ENCODE measurements at regions not wholly inside any gene's neighbourhood (a gene's known extent, or its start where the extent isn't known, plus 50 kb on each side); places are given as distances from the start of the nearest gene placed in this dataset.
"Not testable (repeated sequence)": the region's sequence is repeated elsewhere in the genome, so short reads cannot be mapped to it uniquely, and the experiment has no call there.

DNA sequence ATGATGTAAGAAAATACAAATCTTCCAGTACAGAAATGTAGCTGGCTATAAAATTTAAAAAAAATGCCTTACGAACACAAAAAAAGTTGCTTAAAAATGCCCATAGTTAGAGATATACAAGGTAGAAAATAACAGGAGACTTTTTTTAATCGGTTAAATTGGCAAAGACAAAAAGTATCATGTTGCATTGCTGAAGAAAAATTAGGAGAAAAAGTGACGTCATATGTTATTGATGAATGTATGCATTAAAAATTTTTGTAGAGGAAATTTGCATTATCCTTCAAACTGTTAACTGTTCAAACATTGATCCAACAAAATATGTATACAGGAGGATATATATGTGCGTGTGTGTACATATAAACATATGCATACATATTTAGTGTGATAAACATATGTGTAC is 1634.4 kb upstream of the PCDH7 start:
- Histone ChIP-seq H3K4me1 (ENCODE audit: low read length) (no peaks in the 10 kb centered on the region), H3K27me3 (ENCODE audit: low read length) (no peaks in the 10 kb centered on the region), H3K9me3 (ENCODE audit: low read length) (peaks cover 20% of the 10 kb centered on the region), H3K9me2 (replicated peaks; ENCODE audit: insufficient read depth, low read length) (no peaks in the 10 kb centered on the region), H3K27ac (ENCODE audit: low read length) (no peak overlapping the region), H3K4me3 (ENCODE audit: low read length) (no peak overlapping the region), H4K20me1 (ENCODE audit: insufficient read depth, low read depth, low read length) (no peaks in the 10 kb centered on the region), H3K9ac (ENCODE audit: low read length) (no peak overlapping the region), H3K79me2 (ENCODE audit: low read length) (no peaks in the 10 kb centered on the region), H2AFZ (ENCODE audit: low read length) (no peak overlapping the region), H3K4me2 (ENCODE audit: low read depth, low read length, poor library complexity, severe bottlenecking) (no peak overlapping the region), H3K36me3 (ENCODE audit: insufficient read depth, low read length) (no peaks in the 10 kb centered on the region)
- no peak for DNase-seq

GRCh38 chr4:29104694-29105093 is 1615.5 kb upstream of the PCDH7 start:
- Histone ChIP-seq H3K9me2 (replicated peaks; ENCODE audit: insufficient read depth, low read length) (no peaks in the 10 kb centered on the region), H3K4me2 (ENCODE audit: low read depth, low read length, poor library complexity, severe bottlenecking) (no peak overlapping the region), H2AFZ (ENCODE audit: low read length) (no peak overlapping the region), H3K4me3 (ENCODE audit: low read length) (no peak overlapping the region), H3K9me3 (ENCODE audit: low read length) (peaks cover 37% of the 10 kb centered on the region), H3K27me3 (ENCODE audit: low read length) (no peaks in the 10 kb centered on the region), H3K4me1 (ENCODE audit: low read length) (no peaks in the 10 kb centered on the region), H3K9ac (ENCODE audit: low read length) (no peak overlapping the region), H3K36me3 (ENCODE audit: insufficient read depth, low read length) (no peaks in the 10 kb centered on the region), H4K20me1 (ENCODE audit: insufficient read depth, low read depth, low read length) (no peaks in the 10 kb centered on the region), H3K27ac (ENCODE audit: low read length) (no peak overlapping the region), H3K79me2 (ENCODE audit: low read length) (no peaks in the 10 kb centered on the region)
- no peak for DNase-seq

DNA sequence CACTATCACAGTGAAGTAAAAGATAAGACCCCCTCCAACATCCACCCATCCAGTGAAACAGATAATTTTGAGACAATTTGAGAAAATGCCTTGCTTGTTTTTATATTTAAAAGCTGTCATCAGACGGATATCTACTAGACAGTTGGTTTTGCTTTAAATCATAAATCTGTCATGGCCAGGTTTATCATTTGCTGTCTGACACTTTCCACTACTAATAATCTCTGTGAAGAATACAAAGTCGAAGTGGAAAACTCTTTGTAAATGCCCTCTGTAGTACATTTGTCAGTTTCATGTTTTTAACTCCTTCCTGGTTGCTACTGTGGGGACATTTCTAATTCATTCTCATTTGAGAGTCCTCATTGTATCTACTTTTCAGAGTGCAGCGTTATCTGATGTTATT is 1606.2 kb upstream of the PCDH7 start:
- H3K36me3 ChIP-seq (ENCODE audit: insufficient read depth, low read length) = no peaks in the 10 kb centered on the region
- H3K9me3 ChIP-seq (ENCODE audit: low read length) = peaks cover 26% of the 10 kb centered on the region
- no peaks in the 10 kb centered on the region for H3K79me2 ChIP-seq (ENCODE audit: low read length)
- H3K9me2 ChIP-seq (replicated peaks; ENCODE audit: insufficient read depth, low read length) = no peaks in the 10 kb centered on the region
- H3K4me2 ChIP-seq (ENCODE audit: low read depth, low read length, poor library complexity, severe bottlenecking) = no peak overlapping the region
- H2AFZ ChIP-seq (ENCODE audit: low read length) = no peak overlapping the region
- H3K4me3 ChIP-seq (ENCODE audit: low read length) = no peak overlapping the region
- H3K27ac ChIP-seq (ENCODE audit: low read length) = no peak overlapping the region
- H4K20me1 ChIP-seq (ENCODE audit: insufficient read depth, low read depth, low read length) = no peaks in the 10 kb centered on the region
- H3K9ac ChIP-seq (ENCODE audit: low read length) = no peak overlapping the region
- no peaks in the 10 kb centered on the region for H3K27me3 ChIP-seq (ENCODE audit: low read length)
- H3K4me1 ChIP-seq (ENCODE audit: low read length) = no peaks in the 10 kb centered on the region
- DNase-seq = no peak

DNA sequence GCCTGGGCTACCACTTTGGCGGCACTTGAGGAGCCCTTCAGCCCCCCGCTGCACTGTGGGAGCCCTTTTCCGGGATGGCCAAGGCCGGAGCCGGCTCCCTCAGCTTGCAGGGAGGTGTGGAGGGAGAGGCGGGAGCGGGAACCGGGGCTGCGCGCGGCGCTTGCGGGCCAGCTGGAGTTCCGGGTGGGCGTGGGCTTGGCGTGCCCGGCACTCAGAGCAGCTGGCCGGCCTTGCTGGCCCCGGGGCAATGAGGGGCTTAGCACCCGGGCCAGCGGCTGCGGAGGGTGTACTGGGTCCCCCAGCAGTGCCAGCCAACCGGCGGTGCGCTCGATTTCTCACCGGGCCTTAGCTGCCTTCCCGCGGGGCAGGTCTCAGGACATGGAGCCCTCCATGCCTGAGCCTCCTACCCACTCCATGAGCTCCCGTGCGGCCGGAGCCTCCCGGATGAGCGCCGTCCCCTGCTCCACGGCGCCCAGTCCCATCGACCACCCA is 1602.9 kb upstream of the PCDH7 start:
- not testable (repeated sequence) for H3K27ac ChIP-seq (ENCODE audit: low read length); H2AFZ ChIP-seq (ENCODE audit: low read length); H4K20me1 ChIP-seq (ENCODE audit: insufficient read depth, low read depth, low read length); H3K4me3 ChIP-seq (ENCODE audit: low read length); H3K27me3 ChIP-seq (ENCODE audit: low read length); H3K79me2 ChIP-seq (ENCODE audit: low read length); DNase-seq; H3K4me2 ChIP-seq (ENCODE audit: low read depth, low read length, poor library complexity, severe bottlenecking); H3K36me3 ChIP-seq (ENCODE audit: insufficient read depth, low read length); H3K4me1 ChIP-seq (ENCODE audit: low read length); H3K9me2 ChIP-seq (replicated peaks; ENCODE audit: insufficient read depth, low read length); H3K9ac ChIP-seq (ENCODE audit: low read length)
- peaks cover 17% of the 10 kb centered on the region for H3K9me3 ChIP-seq (ENCODE audit: low read length)

DNA sequence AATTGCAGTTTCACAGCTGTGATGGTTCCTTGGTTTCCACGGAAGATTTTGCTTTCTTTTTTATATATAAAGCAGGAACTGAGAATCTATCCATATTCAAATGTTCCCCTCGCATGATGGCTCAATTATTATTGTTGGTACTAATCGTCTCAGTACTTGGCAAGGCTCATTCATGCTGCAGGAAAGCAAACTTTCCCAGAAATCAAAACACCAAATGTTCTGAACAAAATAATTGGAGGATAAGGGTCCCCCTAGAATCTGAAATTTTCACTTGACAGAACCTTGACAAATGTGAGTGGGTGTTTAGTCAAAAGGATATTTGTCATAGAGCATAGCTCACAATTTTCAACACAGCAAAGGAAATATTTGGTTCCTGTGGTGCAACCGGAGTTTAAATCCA is 1598.6 kb upstream of the PCDH7 start:
- DNase-seq = no peak

DNA sequence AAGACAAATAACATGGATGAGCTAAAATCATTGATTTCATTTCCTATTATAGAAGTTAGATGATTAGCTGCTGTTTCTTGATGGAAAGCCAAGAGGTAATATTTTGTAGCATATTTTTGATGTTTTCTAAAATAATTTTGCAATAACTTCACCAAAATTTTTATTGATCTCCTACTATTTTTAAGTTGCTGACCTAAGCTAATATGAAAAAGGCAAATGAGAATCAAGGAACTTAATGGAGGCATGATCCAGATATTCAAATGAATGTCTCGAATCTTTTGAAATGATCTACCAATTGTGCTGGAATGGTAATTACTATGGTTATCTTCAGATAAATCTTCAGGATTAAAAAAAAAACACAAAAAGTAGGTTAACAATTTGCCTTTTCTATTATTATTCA is 1591.4 kb upstream of the PCDH7 start:
- H3K4me1 ChIP-seq (ENCODE audit: low read length) = no peaks in the 10 kb centered on the region

More for the DNA sequence above, 1598.6 kb upstream of the PCDH7 start:
- no peaks in the 10 kb centered on the region for H3K27me3 ChIP-seq (ENCODE audit: low read length)
- no peak overlapping the region for H2AFZ ChIP-seq (ENCODE audit: low read length)
- no peaks in the 10 kb centered on the region for H3K79me2 ChIP-seq (ENCODE audit: low read length)
- H3K27ac ChIP-seq (ENCODE audit: low read length) = no peak overlapping the region
- peaks cover 17% of the 10 kb centered on the region for H3K9me3 ChIP-seq (ENCODE audit: low read length)
- H3K9me2 ChIP-seq (replicated peaks; ENCODE audit: insufficient read depth, low read length) = no peaks in the 10 kb centered on the region
- H3K36me3 ChIP-seq (ENCODE audit: insufficient read depth, low read length) = no peaks in the 10 kb centered on the region
- H3K4me3 ChIP-seq (ENCODE audit: low read length) = no peak overlapping the region
- no peaks in the 10 kb centered on the region for H4K20me1 ChIP-seq (ENCODE audit: insufficient read depth, low read depth, low read length)
- H3K9ac ChIP-seq (ENCODE audit: low read length) = no peak overlapping the region
- no peak overlapping the region for H3K4me2 ChIP-seq (ENCODE audit: low read depth, low read length, poor library complexity, severe bottlenecking)
- no peaks in the 10 kb centered on the region for H3K4me1 ChIP-seq (ENCODE audit: low read length)

GRCh38 chr4:29131304-29131703 is 1588.9 kb upstream of the PCDH7 start:
- H3K36me3 ChIP-seq (ENCODE audit: insufficient read depth, low read length) = no peaks in the 10 kb centered on the region
- H3K9me2 ChIP-seq (replicated peaks; ENCODE audit: insufficient read depth, low read length) = no peaks in the 10 kb centered on the region
- H3K27ac ChIP-seq (ENCODE audit: low read length) = no peak overlapping the region
- no peaks in the 10 kb centered on the region for H3K4me1 ChIP-seq (ENCODE audit: low read length)
- H4K20me1 ChIP-seq (ENCODE audit: insufficient read depth, low read depth, low read length) = no peaks in the 10 kb centered on the region
- no peak overlapping the region for H3K4me3 ChIP-seq (ENCODE audit: low read length)
- no peak for DNase-seq
- H3K4me2 ChIP-seq (ENCODE audit: low read depth, low read length, poor library complexity, severe bottlenecking) = no peak overlapping the region
- no peak overlapping the region for H3K9ac ChIP-seq (ENCODE audit: low read length)
- H2AFZ ChIP-seq (ENCODE audit: low read length) = no peak overlapping the region
- peaks cover 18% of the 10 kb centered on the region for H3K9me3 ChIP-seq (ENCODE audit: low read length)
- no peaks in the 10 kb centered on the region for H3K79me2 ChIP-seq (ENCODE audit: low read length)
- H3K27me3 ChIP-seq (ENCODE audit: low read length) = no peaks in the 10 kb centered on the region

More for the DNA sequence above, 1591.4 kb upstream of the PCDH7 start:
- H3K79me2 ChIP-seq (ENCODE audit: low read length) = no peaks in the 10 kb centered on the region
- no peak overlapping the region for H3K4me2 ChIP-seq (ENCODE audit: low read depth, low read length, poor library complexity, severe bottlenecking)
- H3K4me3 ChIP-seq (ENCODE audit: low read length) = no peak overlapping the region
- H3K9ac ChIP-seq (ENCODE audit: low read length) = no peak overlapping the region
- H3K27ac ChIP-seq (ENCODE audit: low read length) = no peak overlapping the region
- H3K9me2 ChIP-seq (replicated peaks; ENCODE audit: insufficient read depth, low read length) = no peaks in the 10 kb centered on the region
- no peaks in the 10 kb centered on the region for H4K20me1 ChIP-seq (ENCODE audit: insufficient read depth, low read depth, low read length)
- H3K36me3 ChIP-seq (ENCODE audit: insufficient read depth, low read length) = no peaks in the 10 kb centered on the region
- H2AFZ ChIP-seq (ENCODE audit: low read length) = no peak overlapping the region
- no peaks in the 10 kb centered on the region for H3K27me3 ChIP-seq (ENCODE audit: low read length)
- no peak for DNase-seq
- peaks cover 29% of the 10 kb centered on the region for H3K9me3 ChIP-seq (ENCODE audit: low read length)

DNA sequence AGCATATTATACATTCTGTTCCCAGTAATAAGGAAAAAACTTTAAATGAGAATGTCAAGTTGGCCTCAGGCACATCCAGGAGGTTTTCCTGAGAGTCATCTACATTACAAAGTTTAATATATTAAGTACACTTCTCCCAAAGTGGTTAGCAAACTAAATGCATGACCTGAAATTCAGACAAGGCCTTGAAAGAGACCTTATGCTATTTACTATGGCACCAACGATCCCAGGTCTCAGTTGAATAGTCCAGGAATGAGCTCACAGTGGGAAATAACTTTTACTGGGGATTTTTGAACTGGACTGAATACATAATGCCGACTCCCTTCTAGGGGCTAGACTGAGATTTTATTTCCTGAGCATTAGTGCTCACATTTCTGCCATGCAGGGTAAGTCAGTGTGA is 1577.5 kb upstream of the PCDH7 start:
- Histone ChIP-seq H4K20me1 (ENCODE audit: insufficient read depth, low read depth, low read length) (no peaks in the 10 kb centered on the region), H3K9ac (ENCODE audit: low read length) (no peak overlapping the region), H3K9me3 (ENCODE audit: low read length) (peaks cover 11% of the 10 kb centered on the region; the same call in 1 of the 2 replicates), H3K4me3 (ENCODE audit: low read length) (no peak overlapping the region), H3K4me1 (ENCODE audit: low read length) (no peaks in the 10 kb centered on the region), H3K9me2 (replicated peaks; ENCODE audit: insufficient read depth, low read length) (no peaks in the 10 kb centered on the region), H3K4me2 (ENCODE audit: low read depth, low read length, poor library complexity, severe bottlenecking) (no peak overlapping the region), H3K27me3 (ENCODE audit: low read length) (no peaks in the 10 kb centered on the region), H3K79me2 (ENCODE audit: low read length) (no peaks in the 10 kb centered on the region), H2AFZ (ENCODE audit: low read length) (no peak overlapping the region), H3K36me3 (ENCODE audit: insufficient read depth, low read length) (no peaks in the 10 kb centered on the region), H3K27ac (ENCODE audit: low read length) (no peak overlapping the region)
- no peak for DNase-seq

DNA sequence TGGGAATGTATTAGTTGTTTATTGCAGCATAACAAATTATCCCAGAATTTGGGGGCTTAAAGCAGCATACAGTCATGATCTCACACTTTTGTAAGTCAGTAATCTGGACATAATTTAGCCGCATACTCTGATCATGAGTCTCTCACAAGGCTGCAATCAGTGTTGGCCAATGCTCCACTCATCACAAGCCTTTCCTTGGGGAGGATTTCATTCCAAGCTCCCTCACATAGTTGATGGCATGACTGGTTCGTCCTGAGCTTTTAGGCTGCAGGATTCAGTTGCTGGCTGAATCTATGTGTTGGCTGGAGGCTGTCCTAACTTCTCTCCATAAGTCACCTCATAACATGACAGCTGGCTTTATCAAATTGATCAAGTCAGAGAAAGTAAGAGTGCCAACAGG is 1568.6 kb upstream of the PCDH7 start:
- H3K9me3 ChIP-seq (ENCODE audit: low read length) = peaks cover 37% of the 10 kb centered on the region
- H3K79me2 ChIP-seq (ENCODE audit: low read length) = no peaks in the 10 kb centered on the region
- no peaks in the 10 kb centered on the region for H3K36me3 ChIP-seq (ENCODE audit: insufficient read depth, low read length)
- no peaks in the 10 kb centered on the region for H3K9me2 ChIP-seq (replicated peaks; ENCODE audit: insufficient read depth, low read length)
- H3K27ac ChIP-seq (ENCODE audit: low read length) = no peak overlapping the region
- no peak overlapping the region for H3K9ac ChIP-seq (ENCODE audit: low read length)
- H3K4me1 ChIP-seq (ENCODE audit: low read length) = no peaks in the 10 kb centered on the region
- DNase-seq = no peak
- H3K4me2 ChIP-seq (ENCODE audit: low read depth, low read length, poor library complexity, severe bottlenecking) = no peak overlapping the region
- no peak overlapping the region for H2AFZ ChIP-seq (ENCODE audit: low read length)
- no peak overlapping the region for H3K4me3 ChIP-seq (ENCODE audit: low read length)
- H3K27me3 ChIP-seq (ENCODE audit: low read length) = no peaks in the 10 kb centered on the region
- no peaks in the 10 kb centered on the region for H4K20me1 ChIP-seq (ENCODE audit: insufficient read depth, low read depth, low read length)

Data from Karpas-422 (cell line).